ENCODE measurements at regions not wholly inside any gene's neighbourhood (a gene's known extent, or its start where the extent isn't known, plus 50 kb on each side); places are given as distances from the start of the nearest gene placed in this dataset.

- no peak overlapping the region for H3K4me3 ChIP-seq (ENCODE audit: low read depth, low read length)
- TF ChIP-seq CTCF (IDR thresholded peaks at IDR 0.05) = no peak
- H3K27me3 ChIP-seq (ENCODE audit: control insufficient read depth, insufficient read depth, low read length) = no peaks in the 10 kb centered on the region
- H3K4me1 ChIP-seq = no peaks in the 10 kb centered on the region
- H2AFZ ChIP-seq = no peak overlapping the region
- no peak overlapping the region for H3K27ac ChIP-seq
- no peak overlapping the region for H3K4me2 ChIP-seq (ENCODE audit: low read length)
- no peaks in the 10 kb centered on the region for H3K79me2 ChIP-seq
- no peaks in the 10 kb centered on the region for H3K9me3 ChIP-seq (ENCODE audit: control insufficient read depth, low read length)
- no peak overlapping the region for H3K9ac ChIP-seq
- H3K36me3 ChIP-seq (ENCODE audit: control insufficient read depth, insufficient read depth, low read length) = no peaks in the 10 kb centered on the region
Observed at GRCh38 chr6:12385316-12385715, 95.2 kb downstream of the EDN1 start.

GRCh38 chr6:12386816-12387215, 96.7 kb downstream of the EDN1 start:
- no peak overlapping the region for H2AFZ ChIP-seq
- TF ChIP-seq CTCF (IDR thresholded peaks at IDR 0.05) = no peak
- no peak overlapping the region for H3K27ac ChIP-seq
- H3K36me3 ChIP-seq (ENCODE audit: control insufficient read depth, insufficient read depth, low read length) = no peaks in the 10 kb centered on the region
- no peaks in the 10 kb centered on the region for H3K4me1 ChIP-seq
- no peaks in the 10 kb centered on the region for H3K9me3 ChIP-seq (ENCODE audit: control insufficient read depth, low read length)
- no peaks in the 10 kb centered on the region for H3K27me3 ChIP-seq (ENCODE audit: control insufficient read depth, insufficient read depth, low read length)
- no peaks in the 10 kb centered on the region for H3K79me2 ChIP-seq
- H3K9ac ChIP-seq = no peak overlapping the region
- no peak overlapping the region for H3K4me3 ChIP-seq (ENCODE audit: low read depth, low read length)
- no peak overlapping the region for H3K4me2 ChIP-seq (ENCODE audit: low read length)

- Histone ChIP-seq H3K9ac (no peak overlapping the region), H3K9me3 (ENCODE audit: control insufficient read depth, low read length) (no peaks in the 10 kb centered on the region), H3K79me2 (no peaks in the 10 kb centered on the region), H3K4me3 (ENCODE audit: low read depth, low read length) (no peak overlapping the region), H3K4me2 (ENCODE audit: low read length) (no peak overlapping the region), H3K4me1 (no peaks in the 10 kb centered on the region), H2AFZ (no peak overlapping the region), H3K36me3 (ENCODE audit: control insufficient read depth, insufficient read depth, low read length) (no peaks in the 10 kb centered on the region), H3K27ac (no peak overlapping the region), H3K27me3 (ENCODE audit: control insufficient read depth, insufficient read depth, low read length) (no peaks in the 10 kb centered on the region)
- TF ChIP-seq CTCF (IDR thresholded peaks at IDR 0.05) = no peak
Observed at GRCh38 chr6:12391472-12391871, 101.3 kb downstream of the EDN1 start.

DNA sequence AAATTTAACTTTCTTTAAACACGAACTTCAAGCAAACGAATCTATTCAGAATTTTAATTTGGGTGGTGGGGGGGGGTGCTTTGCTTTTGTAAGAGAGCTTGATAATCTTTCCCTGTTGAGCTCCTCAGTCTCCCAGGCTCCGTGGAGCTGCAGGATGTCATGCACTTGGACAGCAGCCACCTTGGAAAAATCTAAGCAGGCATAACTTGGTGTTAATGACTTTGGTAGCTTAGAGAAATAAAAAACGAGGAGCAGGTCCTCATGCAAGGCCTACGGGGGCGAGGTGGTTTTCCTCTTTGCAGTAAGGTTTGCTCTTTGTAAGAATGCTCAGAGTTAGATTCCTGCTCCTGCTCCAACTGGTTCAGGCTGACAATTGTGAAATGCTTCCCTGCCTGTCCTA, 102.3 kb downstream of the EDN1 start:
- no peaks in the 10 kb centered on the region for H3K79me2 ChIP-seq
- H3K4me2 ChIP-seq (ENCODE audit: low read length) = no peak overlapping the region
- no peak for TF ChIP-seq CTCF (IDR thresholded peaks at IDR 0.05)
- no peak overlapping the region for H2AFZ ChIP-seq
- H3K4me3 ChIP-seq (ENCODE audit: low read depth, low read length) = no peak overlapping the region
- no peak overlapping the region for H3K9ac ChIP-seq
- no peaks in the 10 kb centered on the region for H3K4me1 ChIP-seq
- H3K27me3 ChIP-seq (ENCODE audit: control insufficient read depth, insufficient read depth, low read length) = no peaks in the 10 kb centered on the region
- no peaks in the 10 kb centered on the region for H3K9me3 ChIP-seq (ENCODE audit: control insufficient read depth, low read length)
- no peak overlapping the region for H3K27ac ChIP-seq
- no peaks in the 10 kb centered on the region for H3K36me3 ChIP-seq (ENCODE audit: control insufficient read depth, insufficient read depth, low read length)

GRCh38 chr6:12393100-12393499, 102.9 kb downstream of the EDN1 start:
- Histone ChIP-seq H3K9me3 (ENCODE audit: control insufficient read depth, low read length) (no peaks in the 10 kb centered on the region), H3K36me3 (ENCODE audit: control insufficient read depth, insufficient read depth, low read length) (no peaks in the 10 kb centered on the region), H3K4me3 (ENCODE audit: low read depth, low read length) (no peak overlapping the region), H3K4me2 (ENCODE audit: low read length) (no peak overlapping the region), H2AFZ (no peak overlapping the region), H3K79me2 (no peaks in the 10 kb centered on the region), H3K27me3 (ENCODE audit: control insufficient read depth, insufficient read depth, low read length) (no peaks in the 10 kb centered on the region), H3K9ac (no peak overlapping the region), H3K4me1 (no peaks in the 10 kb centered on the region), H3K27ac (no peak overlapping the region)
- TF ChIP-seq CTCF (IDR thresholded peaks at IDR 0.05) = no peak
